Kasumi-1 (cell line): ENCODE measurements at regions not wholly inside any gene's neighbourhood (a gene's known extent, or its start where the extent isn't known, plus 50 kb on each side); places are given as distances from the start of the nearest gene placed in this dataset.
A peak's percentile ranks its signal among the peaks of the same experiment; 100 is the strongest.
"Not testable (repeated sequence)": the region's sequence is repeated elsewhere in the genome, so short reads cannot be mapped to it uniquely, and the experiment has no call there.

Source experiments
- DNase-seq, 2 experiments: peaks; one replicate each; lab custom pipeline; 2025; lab: John Stamatoyannopoulos, UW

- DNase-seq: no peak
Observed at GRCh38 chr4:100906973-100907372, 389.2 kb upstream of the EMCN start.

DNA sequence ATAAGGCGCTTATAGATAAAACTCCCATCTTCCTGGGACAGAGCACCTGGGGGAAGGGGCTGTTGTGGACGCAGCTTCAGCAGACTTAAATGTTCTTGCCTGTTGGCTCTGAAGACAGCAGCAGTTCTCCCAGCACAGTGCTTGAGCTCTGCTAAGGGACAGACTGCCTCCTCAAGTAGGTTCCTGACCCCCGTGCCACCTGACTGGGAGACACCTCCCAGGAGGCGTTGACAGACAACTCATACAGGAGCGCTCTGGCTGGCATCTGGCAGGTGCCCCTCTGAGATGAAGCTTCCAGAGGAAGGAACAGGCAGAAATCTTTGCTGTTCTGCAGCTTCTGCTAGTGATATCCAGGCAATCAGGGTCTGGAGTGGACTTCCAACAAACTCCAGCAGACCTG, 383.1 kb upstream of the EMCN start:
- DNase-seq: not testable (repeated sequence)

DNA sequence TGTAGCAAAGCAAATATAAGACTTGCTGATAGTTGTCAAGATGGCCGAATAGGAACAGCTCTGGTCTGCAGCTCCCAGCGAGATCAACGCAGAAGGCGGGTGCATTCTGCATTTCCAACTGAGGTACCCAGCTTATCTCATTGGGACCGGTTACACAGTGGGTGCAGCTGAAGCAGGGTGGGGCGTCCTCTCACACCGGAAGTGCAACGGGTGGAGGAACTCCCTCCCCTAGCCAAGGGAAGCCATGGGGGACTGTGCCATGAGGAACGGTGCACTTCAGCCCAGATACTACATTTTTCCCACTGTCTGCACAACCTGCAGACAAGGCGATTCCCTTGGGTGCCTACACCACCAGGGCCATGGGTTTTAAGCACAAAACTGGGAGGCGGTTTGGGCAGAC, 382.3 kb upstream of the EMCN start:
- no peak for DNase-seq

- DNase-seq: no peak
Observed at GRCh38 chr4:100898844-100899243, 381.0 kb upstream of the EMCN start.

DNA sequence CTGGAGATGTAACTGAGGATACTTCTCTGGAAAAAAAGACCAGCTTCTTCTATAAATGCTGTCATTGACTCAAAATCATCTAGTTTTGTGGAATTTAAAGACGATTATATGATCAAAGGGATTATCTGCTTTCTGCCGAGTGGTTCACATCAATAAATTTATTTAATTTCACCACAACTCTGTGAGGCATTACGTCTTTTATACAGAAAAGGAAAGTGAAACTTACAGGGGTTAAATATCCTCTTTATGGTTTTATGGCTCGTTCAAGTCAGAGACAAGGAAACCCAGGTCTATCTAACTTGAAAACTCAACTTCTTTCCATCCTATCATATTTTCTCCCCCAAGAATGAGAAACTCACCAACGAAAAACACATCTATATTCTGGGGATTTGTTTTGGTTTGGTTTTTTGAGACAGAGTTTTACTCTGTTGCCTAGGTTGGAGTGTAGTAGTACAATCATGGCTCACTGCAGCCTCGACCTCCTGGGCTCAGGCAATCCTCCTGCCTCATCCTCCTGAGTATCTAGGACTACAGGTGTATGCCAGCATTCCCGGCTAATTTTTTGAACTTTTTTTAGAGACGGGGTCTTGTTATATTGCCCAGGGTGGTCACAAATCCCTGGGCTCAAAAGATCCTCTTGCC, 377.9 kb upstream of the EMCN start:
- peak; percentile 5 to 8 for DNase-seq

DNA sequence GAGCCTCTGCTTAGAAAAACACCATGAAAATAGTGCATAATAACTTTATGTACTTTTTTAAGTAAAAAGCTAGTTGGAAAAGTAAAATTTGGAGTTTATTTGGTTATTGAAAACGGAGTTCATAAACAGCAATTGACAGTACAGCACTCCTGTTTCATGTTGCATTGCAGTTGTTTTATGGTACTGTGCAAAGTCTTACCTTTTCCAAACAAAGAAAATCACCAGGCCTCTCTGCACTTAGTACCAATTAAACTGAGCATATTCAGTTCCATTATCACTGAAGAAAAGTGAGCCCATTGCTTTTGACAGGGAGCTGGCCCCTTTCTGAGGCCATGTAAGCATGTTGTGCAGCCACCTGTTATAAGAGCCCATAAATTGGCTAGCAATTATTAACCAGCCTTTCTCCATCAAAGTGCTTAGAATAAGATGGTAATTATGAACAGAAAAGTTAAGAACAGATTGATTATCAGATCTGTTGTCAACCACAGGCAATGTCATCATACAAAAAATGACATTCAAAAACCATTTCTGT, 376.6 kb upstream of the EMCN start:
- DNase-seq: no peak

DNA sequence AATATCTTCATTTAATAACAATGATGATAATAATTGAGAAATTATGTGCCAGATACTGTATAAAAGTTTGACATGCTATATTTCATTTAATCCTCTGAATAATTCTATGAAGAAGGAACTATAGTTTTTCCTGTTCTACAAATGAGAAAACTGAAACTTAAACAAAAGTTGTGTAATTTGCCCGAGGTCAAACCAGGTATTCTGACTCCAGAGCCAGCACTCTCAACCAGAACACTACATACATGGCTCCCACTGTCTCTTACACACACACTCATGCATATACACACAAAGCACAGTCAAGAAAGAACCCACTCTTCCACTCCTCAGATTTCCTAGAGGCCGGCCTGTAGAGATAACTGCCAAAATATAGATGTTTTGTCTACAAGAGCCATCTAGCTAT, 374.0 kb upstream of the EMCN start:
- DNase-seq: no peak

DNA sequence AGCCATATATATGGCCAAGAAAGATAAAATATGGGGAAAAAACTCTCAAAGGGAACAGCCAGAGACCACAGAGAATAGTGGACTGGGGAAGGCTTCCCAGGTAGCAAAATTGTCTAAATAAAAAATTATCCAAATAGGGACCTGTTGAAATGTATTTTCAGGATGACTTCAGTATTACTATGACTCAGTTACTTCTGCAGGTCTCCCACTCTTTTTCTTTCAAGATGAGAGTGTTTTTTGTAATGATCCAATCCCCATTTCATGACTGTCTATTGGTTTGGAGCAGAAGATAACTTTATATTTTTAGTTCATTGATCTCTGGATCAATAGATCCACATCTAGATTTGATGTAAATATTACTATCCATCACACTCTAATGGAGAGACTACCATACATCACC, 372.1 kb upstream of the EMCN start:
- DNase-seq: no peak

- no peak for DNase-seq
Observed at GRCh38 chr4:100889401-100889800, 371.6 kb upstream of the EMCN start.

GRCh38 chr4:100882661-100883060, 364.8 kb upstream of the EMCN start:
- DNase-seq: peak; percentile 37 to 53

DNA sequence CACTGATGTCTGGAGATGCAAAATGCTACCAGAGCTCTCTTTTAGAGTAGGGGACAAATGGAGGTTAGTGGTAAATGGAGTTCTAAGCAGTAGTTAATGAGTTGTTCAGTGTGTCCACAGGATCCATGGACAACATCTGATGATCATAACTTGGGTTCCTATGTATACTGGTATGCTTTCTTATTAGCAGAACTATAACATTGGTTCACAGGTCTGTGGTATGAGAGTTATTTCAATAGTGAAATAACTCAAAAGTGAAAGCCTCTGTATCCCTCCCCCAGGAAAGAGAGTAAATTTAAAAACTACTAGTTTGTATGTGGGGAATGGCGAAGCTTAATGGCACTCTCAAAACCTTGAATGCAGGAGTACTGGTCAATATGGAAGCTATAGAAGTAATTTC, 363.5 kb upstream of the EMCN start:
- no peak for DNase-seq

- DNase-seq: no peak
Observed at GRCh38 chr4:100880011-100880410, 362.2 kb upstream of the EMCN start.

DNA sequence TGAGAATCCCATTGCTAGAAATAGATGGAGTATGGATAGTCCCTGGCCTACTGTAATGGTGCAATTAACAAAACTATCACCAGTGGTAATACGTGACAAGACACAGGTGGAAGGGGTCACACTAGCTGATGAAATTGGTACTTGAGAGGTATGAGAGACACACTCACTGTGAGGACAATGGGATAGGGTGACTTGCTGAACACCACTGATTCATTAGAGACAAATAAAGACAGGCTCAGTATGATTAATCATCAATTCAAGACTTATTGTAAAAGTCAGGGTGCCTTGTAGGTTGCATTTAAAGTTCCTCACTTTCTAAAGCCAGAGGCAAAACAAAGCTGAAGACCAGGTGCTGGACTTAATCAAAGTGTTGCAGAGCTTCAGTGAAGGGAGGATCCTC, 361.6 kb upstream of the EMCN start:
- no peak for DNase-seq

DNA sequence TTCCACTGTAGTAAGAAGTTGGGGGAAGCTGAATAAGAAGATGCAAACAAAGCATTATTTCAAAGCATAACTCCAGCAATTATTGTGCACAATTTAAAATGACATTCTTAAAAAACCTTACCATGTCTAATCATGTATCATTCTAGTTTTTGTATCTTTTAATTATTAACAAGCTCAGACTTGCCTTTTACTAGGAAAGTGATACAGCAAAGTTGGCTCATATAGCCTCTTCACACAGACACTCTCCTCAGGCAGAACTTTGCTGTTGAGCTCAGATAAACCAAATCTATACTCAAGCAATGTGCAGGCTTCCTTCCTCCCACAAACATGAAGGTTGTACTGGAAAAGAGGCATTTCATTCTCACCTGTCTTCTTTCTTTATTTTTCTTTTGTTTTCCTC, 358.7 kb upstream of the EMCN start:
- no peak for DNase-seq

- no peak for DNase-seq
Observed at GRCh38 chr4:100875296-100876068, 357.7 kb upstream of the EMCN start.

- no peak for DNase-seq
Observed at GRCh38 chr4:100872811-100873210, 355.0 kb upstream of the EMCN start.

- DNase-seq: no peak
Observed at GRCh38 chr4:100870940-100871772, 353.3 kb upstream of the EMCN start.

DNA sequence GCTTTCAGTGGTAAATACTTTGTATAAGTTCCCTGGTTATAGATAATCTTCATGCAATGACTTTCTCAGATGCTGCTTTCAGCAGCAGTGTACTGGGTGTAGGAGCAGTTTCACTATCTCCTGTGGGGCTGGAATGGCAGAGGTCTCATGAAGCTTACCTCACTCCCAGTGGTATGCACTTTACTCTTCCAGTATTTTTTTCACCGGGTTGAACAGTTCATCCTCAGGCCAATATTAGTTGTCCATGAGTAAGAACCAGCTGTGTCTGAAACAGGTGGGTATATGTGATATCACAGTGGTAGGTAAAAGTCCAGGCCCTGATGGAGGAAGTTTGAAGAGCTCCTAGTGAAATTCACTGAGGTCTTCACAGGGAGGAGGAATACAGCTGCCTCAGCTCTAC, 351.5 kb upstream of the EMCN start:
- DNase-seq: no peak

- not testable (repeated sequence) for DNase-seq
Observed at GRCh38 chr4:100868281-100868680, 350.5 kb upstream of the EMCN start.

GRCh38 chr4:100852326-100852725, 334.5 kb upstream of the EMCN start:
- no peak for DNase-seq

DNA sequence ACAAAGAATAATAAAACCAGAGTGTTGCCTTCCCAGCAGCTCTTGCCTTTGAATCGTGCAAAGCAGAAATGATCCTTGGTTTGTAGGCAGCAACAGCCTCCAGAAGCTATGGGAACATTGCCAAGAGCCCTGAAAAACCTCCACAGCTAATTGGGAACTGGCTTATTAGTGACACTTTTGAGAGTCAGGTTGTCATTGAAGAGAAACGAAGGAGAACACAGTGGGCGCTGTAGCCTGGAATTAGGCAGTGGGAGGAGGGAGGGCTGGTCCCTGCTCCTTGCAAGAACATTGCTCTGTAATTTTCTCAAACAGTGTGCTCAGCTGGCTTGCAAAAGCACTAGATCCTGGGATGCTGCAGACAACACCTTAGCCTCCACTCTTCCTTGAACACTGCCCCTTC, 331.5 kb upstream of the EMCN start:
- DNase-seq: no peak

DNA sequence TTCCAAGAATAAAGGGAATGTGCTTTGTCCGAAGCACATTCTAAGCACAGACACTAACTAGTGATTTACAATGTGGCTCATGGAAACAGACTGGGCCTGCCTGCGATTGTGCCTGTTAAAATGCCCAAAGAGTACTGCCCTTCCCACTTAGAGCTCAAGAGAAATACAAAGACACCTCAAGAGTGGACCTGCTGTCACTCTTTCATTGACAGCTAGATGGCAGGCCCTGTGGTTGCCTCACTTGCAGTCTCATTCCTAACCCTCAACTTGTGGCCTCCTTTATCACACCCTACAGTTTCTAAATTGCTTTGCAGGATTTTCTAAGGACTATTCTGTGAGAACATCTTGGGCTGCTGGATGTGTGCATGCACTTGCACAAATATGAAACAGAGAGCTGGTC, 331.0 kb upstream of the EMCN start:
- peak; percentile 31 to 56 for DNase-seq

- DNase-seq: no peak
Observed at GRCh38 chr4:100843910-100844309, 326.1 kb upstream of the EMCN start.
